GM12874 (cell line): ENCODE measurements at regions not wholly inside any gene's neighbourhood (a gene's known extent, or its start where the extent isn't known, plus 50 kb on each side); places are given as distances from the start of the nearest gene placed in this dataset.

Experiments
- TF ChIP-seq, protein P1 (sequence below): IDR thresholded peaks from 2 replicates; pipeline ENCODE4 v1.5.1; 2011; ENCODE audit warnings: low read depth, mild to moderate bottlenecking, control low read depth, low read length, moderate library complexity; ENCODE audit not compliant: insufficient read depth

DNA sequence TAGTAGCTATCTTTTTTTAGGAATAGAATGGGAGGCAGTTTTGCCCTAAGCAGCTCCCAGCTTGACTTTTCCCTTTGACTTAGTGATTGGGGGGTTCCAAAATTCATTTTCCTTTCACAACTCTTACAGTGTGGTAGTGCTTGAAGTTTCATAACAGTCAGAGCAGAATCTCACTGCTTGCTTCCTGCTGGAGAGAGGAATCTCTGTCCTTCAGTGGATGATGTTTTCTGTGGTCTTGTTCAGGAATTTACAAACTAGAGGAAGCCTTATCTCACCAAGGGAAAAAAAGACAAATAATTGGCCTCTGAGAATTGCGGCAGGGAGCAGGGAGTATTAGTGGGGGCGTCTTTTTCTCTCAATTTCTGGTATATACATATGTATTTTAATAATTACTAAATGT is 326.6 kb upstream of the C2CD4B start:
- TF ChIP-seq, protein P1, sequence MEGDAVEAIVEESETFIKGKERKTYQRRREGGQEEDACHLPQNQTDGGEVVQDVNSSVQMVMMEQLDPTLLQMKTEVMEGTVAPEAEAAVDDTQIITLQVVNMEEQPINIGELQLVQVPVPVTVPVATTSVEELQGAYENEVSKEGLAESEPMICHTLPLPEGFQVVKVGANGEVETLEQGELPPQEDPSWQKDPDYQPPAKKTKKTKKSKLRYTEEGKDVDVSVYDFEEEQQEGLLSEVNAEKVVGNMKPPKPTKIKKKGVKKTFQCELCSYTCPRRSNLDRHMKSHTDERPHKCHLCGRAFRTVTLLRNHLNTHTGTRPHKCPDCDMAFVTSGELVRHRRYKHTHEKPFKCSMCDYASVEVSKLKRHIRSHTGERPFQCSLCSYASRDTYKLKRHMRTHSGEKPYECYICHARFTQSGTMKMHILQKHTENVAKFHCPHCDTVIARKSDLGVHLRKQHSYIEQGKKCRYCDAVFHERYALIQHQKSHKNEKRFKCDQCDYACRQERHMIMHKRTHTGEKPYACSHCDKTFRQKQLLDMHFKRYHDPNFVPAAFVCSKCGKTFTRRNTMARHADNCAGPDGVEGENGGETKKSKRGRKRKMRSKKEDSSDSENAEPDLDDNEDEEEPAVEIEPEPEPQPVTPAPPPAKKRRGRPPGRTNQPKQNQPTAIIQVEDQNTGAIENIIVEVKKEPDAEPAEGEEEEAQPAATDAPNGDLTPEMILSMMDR, result no peak

GRCh38 chr15:62492900-62493299 is 327.8 kb upstream of the C2CD4B start:
- TF ChIP-seq, protein P1, result no peak

GRCh38 chr15:62494197-62494596 is 329.1 kb upstream of the C2CD4B start:
- TF ChIP-seq, protein P1, result no peak

GRCh38 chr15:62495670-62496614 is 330.9 kb upstream of the C2CD4B start:
- TF ChIP-seq, protein P1, result no peak

DNA sequence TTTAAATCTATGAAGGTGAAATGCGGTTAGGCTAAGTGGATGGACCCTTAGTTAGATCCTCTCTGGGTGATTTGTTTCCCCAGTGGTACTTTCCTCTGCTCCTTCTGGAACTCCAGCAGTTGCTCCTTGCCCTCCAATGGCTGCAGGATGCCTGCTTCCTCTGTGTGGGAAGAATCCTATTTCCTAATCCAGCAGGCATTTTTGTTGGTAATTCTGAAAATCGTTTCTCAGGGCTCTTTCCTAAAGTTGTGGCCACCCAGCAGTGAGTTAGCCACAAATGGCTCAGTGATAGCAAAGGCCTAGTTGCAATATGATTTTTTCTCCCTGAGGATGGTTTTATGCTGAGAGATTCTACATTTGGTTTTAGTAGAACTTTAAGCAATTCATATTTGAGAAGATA is 332.3 kb upstream of the C2CD4B start:
- TF ChIP-seq, protein P1, result no peak

DNA sequence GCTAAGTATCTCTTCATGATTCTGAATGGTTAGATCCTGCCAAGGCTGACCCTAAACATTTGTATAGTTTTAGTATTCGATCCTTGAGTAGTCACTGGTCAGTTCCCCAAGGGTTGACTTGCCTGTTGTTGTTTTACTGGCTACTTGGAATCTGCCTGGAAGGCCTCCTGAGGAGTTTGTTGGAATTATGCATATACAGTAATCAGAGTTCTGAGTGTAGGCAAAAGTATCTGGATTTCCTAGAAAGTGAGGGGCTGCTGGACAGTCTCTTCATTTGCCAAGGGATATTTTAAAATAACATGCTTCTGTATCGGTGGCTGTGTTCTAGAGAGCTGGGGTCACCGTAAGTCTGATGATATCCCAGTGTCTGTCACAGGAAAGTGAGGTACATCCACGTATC is 333.2 kb upstream of the C2CD4B start:
- TF ChIP-seq, protein P1, result no peak

DNA sequence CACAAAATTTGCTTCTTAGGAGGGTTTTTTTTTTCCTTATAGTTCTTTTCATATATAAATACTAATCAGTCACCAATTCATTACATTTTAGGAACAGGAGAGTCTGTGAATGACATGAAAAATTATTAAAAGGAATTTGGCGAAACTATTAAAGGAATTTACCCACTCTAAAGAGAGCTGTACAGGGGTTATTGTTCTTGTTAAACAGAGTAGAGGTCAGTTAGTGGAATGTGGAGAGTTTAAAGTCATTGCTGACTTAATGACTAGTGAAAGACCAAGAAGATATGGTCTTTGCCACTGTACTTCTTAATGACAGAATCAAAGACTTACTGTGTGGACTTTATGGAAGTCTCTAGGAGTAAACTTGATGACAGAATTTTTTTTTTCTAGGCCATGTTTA is 333.6 kb upstream of the C2CD4B start:
- TF ChIP-seq, protein P1, result no peak
